RPMI7951 (cell line): ENCODE measurements at regions not wholly inside any gene's neighbourhood (a gene's known extent, or its start where the extent isn't known, plus 50 kb on each side); places are given as distances from the start of the nearest gene placed in this dataset.
"Not testable (repeated sequence)": the region's sequence is repeated elsewhere in the genome, so short reads cannot be mapped to it uniquely, and the experiment has no call there.

Experiments used
- DNase-seq: peaks from one replicate; pipeline ENCODE4 v3.0.0-alpha.2; 2012; ENCODE audit warnings: low read depth

DNA sequence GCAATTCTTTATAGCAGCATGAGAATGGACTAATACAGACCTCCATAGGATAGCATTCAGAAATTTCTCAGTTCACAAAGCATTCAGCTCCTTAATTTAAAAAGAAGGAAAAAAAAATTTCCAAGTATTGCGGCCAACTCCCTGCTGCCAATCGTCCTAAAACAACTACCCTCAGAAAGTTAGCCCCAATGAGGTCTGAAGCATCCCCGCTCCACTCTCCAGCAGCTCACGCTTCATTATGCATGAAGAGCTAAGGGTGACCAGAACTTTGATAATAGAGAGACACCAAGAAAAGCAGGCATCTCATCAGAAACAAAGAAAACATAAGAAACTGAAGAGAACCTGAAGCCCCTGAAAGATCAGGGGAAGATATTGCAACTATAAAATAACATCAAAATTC, 172.8 kb upstream of the NUDT4 start:
- DNase-seq = no peak

DNA sequence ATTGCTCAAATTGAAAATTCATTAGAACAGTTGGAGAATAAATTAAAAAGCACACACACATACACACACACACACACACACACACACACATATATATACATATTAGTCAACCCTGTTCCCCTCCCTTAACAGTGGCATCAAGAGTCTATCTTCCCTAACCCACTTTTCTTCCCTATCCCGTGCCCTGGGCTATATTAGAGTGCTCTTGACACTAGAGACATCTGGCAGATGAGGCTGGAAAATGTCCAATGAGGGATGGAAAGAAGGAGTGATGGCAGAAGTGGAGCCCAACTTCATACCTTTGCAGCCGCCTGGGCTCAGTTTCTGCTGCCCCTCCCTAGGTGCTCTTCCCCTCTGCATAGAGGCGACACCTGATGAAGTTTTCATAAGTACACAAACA, 172.4 kb upstream of the NUDT4 start:
- DNase-seq = peak; percentile 34

- no peak for DNase-seq
Observed at GRCh38 chr12:93208011-93208410, 169.7 kb upstream of the NUDT4 start.

DNA sequence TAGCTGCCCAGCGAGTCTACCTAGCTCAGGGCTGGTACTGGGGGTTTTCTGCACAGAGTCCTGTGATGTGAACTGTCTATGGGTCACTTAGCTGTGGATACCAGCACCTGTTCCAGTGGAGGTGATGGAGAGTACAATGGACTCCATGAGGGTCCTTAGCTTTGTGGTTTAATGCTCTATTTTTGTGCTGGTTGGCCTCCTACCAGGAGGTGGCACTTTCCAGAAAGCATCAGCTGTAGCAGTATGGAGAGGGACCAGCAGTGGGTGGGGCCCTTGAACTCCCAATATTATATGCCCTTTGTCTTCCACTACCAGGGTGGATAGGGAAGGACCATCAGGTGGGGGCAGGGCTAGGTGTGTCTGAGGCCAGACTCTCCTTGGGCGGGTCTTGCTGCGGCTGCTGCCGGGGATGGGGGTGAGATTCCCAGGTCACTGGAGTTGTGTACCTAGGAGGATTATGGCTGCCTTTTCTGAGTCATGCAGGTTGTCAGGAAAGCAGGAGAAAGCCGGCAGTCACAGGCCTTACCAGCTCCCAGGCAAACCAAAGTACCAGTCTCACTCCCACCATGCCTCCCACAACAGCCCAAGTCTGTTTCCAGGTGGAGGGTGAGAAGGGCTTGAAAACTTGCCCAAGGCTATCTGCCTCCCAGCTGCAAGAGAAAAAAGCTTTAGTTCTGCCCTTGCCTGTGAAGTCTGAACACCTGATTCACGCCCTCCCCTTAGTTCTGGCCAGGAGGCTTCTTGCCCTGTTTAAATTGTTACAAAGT, 163.0 kb upstream of the NUDT4 start:
- DNase-seq = no peak

GRCh38 chr12:93215290-93215678, 162.4 kb upstream of the NUDT4 start:
- no peak for DNase-seq

DNA sequence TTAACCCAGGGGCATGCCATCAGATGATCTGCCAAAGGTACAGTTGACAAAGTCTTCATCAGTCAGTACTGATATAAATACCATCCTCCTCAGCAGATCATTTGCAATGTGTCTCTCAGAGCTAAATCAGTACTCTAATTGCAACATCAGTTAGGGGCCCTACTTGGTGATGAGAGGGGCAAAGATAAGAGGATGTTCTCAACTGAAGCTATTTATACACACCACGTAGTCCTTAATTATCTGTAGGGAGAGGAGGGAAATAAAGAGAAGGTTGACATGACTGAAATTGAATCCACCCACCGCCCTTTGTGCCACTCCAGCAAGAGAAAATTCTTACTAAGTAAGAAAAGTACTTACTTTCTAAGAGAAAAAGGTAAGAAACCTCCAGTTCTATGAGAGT, 157.8 kb upstream of the NUDT4 start:
- no peak for DNase-seq

DNA sequence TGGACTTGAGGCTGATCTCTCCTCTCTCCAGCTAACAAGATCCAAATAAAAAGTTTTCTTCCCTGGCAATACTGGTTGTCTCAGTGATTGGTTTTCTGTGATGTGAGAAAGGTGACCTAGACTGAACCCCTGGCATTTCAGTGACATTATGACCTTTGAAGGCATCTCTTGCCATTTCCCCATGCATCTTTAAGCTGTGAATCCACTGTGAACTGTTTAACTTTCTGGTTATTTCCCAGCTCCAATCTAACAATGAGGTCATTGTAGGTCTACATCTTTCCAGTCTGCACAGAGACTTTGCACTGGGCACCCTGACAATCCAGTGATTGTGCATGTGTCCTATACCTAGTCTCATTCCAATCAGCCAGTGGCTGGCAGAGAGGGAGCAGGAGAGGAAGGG, 155.9 kb upstream of the NUDT4 start:
- DNase-seq = peak; percentile 14

DNA sequence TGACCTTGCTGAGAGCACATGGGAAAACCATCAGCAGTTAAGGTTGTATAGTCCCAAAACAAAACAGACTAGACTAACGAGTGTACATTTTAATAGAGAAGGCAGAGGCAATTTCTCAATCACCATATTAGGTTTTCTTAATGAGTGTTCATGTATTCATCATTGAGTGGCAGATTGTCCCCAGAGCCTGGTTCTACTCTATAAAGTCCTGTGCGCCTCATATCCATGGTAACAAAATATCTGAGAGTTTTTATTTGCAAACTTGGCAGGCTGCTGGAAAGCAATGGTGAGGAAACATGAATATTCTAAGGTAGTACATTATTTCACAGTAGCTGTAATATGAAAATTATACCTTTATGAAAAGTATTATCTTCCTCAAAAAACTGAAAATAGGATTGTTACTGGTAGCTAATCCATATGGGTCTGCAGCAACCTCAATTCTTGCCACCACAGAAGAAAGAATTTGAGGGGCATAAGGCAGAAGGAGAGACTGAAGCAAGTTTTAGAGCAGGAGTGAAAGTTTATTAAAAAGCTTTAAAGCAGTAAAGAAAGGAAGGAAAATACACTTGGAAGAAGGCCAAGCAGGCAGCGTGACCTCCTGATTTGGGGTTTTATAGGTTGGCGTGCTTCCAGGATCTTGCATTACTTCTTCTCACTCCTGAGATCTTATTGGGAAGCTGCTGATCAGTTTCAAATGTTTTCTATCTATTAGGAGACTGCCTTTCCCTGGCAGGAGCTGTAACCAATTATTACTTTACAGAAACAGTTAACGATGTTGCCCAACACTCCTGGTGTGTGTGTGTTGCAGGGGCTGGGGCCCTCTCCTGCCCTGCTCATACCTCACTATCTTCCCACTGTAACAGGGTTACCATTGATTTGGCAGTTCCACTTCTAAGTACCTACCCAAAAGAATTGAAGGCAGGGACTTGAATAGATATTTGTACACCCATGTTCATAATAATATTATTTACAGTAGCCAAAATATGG, 154.0 kb upstream of the NUDT4 start:
- no peak for DNase-seq

- DNase-seq = no peak
Observed at GRCh38 chr12:93225094-93225493, 152.6 kb upstream of the NUDT4 start.

DNA sequence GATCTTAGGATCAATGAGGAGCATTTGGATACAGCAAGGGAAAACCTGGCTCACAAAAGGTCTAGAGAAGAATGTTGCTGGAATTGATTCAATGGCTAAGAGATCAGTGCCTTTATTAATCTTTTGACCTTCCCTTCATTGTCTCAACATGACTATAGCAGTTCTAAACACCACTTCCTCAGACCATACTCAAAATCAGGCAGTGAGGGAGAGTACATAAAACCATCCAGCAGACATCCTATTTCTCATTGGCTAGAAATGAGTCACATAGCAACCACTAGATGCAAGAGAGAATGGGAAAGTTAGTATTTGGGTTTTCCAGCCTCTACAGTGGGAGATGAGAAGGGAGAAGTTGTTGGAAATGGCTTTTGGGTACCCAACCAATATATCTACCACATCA, 151.4 kb upstream of the NUDT4 start:
- DNase-seq = peak; percentile 16

DNA sequence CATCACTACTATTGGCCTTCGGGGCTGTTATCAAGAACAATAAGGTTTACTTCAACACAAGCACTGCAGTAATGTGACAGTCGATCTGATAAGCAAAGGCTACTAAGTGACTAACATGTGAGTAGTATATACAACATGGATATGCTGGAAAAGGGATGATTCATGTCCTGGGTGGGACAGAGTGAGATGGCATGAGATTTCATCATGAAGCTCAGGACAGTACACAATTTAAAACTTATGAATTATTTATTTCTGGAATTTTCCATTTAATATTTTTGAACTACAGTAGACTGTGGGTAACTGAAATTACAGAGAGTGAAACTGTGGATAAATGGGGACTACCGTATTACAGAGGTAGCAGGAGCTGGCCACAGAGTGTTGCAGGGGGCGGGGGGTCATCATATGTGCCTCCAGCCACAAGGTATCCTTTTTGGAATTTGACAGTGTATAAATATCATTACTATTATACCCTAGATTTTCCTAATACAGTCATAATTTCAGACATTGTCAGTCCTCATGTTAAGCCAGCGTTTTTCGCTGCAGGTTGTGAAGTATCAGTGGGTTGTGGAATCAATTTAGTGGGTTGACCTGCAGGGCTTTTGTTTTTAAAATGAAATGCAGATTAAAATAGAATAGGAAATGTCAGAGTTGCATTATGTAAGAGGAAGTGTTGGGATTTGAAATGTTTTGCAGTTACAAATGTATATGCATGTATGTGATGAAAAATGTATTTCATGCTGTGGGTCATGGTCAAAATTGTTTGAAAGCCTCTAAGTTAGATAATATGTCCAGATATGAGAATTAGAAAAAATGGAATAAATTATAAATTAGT, 148.0 kb upstream of the NUDT4 start:
- peak; percentile 87 for DNase-seq

DNA sequence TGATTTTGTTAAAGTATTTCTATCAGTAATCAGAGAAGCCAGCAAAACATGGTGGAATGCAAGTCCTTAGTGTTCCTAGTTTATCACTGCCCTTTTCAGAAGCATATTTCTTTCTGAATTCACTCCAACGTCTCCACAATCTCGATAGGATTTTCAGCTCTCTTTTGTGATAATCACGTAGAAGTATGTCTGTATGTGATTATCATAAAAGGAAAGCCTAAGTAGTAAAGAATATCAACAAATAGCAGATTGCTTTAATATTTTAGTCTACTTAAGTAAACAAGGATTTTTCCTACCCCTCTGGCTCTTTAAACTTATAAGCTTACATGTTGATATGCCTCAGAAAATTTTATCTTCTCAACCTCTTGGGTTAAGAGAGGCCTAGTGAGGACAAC, 147.4 kb upstream of the NUDT4 start:
- DNase-seq = no peak

GRCh38 chr12:93231938-93232337, 145.8 kb upstream of the NUDT4 start:
- no peak for DNase-seq

DNA sequence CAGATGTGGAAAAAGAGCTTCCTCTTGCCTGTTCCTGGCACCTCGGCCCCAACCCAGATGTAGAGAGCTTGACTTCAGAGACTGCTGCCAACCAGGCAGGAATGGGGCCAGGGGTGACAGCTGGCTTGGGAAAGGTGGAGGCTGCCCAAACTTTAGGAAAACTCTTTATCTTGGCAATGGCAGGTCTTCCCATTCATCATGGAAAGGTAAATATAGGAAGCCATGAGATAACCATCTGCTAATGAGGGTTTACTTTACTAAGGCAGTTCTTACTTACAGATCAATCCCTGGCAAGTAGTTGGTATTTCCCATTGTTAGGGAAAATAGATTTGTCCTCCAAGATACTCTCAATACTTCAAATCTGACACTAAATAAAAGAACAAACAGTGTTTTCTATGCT, 143.1 kb upstream of the NUDT4 start:
- no peak for DNase-seq

GRCh38 chr12:93235881-93236280, 141.8 kb upstream of the NUDT4 start:
- DNase-seq = no peak

- no peak for DNase-seq
Observed at GRCh38 chr12:93237235-93237915, 140.3 kb upstream of the NUDT4 start.

DNA sequence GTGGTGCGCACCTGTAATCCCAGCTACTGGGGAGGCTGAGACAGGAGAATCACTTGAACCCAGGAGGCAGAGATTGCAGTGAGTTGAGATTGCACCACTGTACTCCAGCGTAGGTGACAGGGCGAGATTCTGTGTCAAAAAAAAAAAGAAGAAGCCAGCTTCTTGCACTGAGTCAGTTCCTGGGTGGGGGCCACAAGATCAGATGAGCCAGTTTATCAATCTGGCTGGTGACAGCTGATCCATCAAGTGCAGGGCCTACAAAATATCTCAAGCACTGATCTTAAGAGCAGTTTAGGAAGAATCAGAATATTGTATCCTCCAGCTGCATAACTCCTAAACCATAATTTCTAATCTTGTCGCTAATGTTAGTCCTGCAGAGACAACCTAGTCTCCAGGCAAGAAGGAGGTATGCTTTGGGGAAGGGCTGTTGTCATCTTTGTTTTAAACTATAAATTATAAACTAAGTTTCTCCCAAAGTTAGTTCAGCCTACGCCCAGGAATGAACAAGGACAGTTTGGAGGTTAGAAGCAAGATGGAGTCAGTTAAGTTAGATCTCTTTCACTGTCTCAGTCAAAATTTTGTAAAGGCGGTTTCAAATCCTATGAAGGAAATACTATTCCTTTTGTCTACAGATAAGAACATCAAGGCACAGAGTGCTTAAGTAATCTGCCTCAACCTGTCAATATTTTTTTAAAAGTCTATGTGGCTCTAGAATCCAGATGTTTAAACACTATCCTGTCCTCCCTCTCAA, 139.0 kb upstream of the NUDT4 start:
- DNase-seq = not testable (repeated sequence)

DNA sequence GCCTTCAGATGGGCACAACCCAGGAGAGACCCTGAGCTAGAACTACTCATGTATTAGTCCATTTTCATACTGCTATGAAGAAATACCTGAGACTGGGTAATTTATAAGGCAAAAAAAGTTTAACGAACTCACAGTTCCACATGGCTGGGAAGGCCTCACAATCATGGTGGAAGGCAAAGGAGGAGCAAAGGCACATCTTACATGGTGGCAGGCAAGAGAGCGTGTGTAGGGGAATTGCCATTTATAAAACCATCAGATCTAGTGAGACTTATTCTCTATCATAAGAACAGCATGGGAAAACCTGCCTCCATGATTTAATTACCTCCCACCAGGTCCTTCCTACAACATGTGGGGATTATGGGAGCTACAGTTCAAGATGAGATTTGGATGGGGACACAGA, 137.9 kb upstream of the NUDT4 start:
- not testable (repeated sequence) for DNase-seq

DNA sequence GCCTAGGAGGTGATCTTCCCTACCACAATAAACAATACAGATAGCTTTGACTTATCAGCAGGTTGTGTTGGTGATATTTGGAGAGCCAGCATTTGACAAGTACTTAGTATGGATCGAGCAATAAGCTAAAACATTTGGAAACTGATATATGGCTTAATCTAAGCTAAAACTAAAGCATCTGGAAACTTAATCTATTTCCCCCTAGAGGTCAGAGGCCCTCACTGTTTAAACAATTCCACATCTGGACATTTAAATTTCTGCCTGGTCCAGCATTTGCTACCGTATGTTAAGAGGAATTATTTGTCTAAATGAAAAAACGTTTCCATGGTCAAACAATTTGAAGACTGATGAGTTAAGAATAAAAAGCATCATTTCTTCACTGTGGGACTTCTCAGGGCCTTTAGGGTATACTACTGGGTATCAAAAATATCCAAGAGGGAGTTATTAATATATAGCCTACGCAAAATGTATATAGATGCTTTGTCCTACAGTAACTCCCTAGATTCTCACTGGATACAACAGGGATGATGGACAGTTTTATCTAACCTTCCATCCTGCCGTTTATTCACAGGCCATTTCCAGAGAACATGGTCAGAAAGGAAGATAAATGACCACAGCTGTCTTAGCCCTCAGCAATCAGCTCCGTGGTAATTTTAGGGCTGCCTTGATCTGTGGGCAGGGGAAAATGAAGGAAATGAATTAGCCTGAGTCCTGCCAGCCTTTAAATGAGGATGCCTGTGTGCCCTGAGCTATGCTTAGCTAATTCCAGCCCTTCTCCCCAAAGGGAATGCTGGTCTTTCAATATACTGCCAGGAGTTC, 135.4 kb upstream of the NUDT4 start:
- no peak for DNase-seq

DNA sequence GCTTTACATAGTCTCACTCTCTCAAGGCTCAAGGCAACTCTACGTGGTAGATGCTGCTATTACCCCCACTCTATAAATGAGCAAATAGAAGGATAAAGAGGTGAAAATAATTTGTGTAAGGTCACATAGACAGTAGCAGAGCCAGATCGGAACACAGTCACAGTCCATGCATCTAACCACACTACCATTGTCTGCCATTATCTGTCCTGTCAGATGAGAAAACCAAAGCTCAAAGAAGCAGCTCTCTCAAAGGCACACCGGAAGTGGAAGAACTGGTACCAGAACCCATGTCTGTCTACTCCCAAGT, 134.4 kb upstream of the NUDT4 start:
- no peak for DNase-seq
